Right lobe of liver (tissue), 6 donors: ENCODE measurements at regions not wholly inside any gene's neighbourhood (a gene's known extent, or its start where the extent isn't known, plus 50 kb on each side); places are given as distances from the start of the nearest gene placed in this dataset.

Source experiments
- ATAC-seq, 4 donors: fragments of 200-7000 bp; cut with Tn5 transposase; one replicate each; pipeline ENCODE4 v1.9.1; 2020; ENCODE audit warnings: mild to moderate bottlenecking in 4 of 4, moderate library complexity in 4 of 4
- DNase-seq, 3 donors: peaks; one replicate each; pipeline ENCODE4 v3.0.0-alpha.2; 2020
- H3K27ac ChIP-seq, 3 donors: fragments of 200-600 bp; one replicate each; pipeline ENCODE4 v1.8.0; 2022
- H3K27me3 ChIP-seq, 2 donors: fragments of 200-600 bp; one replicate each; pipeline ENCODE4 v1.8.0; 2022
- H3K36me3 ChIP-seq, 4 donors: fragments of 200-600 bp; sonication (generic) in 1 of 4; one replicate each; pipeline versions ENCODE4 v1.5.1 to v1.8.0; 2017 to 2022; ENCODE audit warnings: control low read depth in 1 of 4
- H3K4me1 ChIP-seq, 4 donors: fragments of 200-600 bp; sonication (generic) in 1 of 4; one replicate each; pipeline versions ENCODE4 v1.5.1 to v1.8.0; 2017 to 2022; ENCODE audit warnings: control low read depth in 1 of 4
- H3K4me3 ChIP-seq, 3 donors: fragments of 200-600 bp; one replicate each; pipeline ENCODE4 v1.8.0; 2022
- H3K9me3 ChIP-seq, 4 donors: fragments of 200-600 bp; sonication (generic) in 1 of 4; one replicate each; pipeline versions ENCODE4 v1.5.1 to v1.8.0; 2017 to 2022; ENCODE audit warnings: control low read depth in 1 of 4
- POLR2A ChIP-seq: fragments of 450-650 bp; IDR thresholded peaks from one replicate; pipeline ENCODE4 v1.6.1; 2017; ENCODE audit warnings: antibody characterized with exemption, mild to moderate bottlenecking
- WGBS: methylation state at CpG from one replicate; pipeline ENCODE4 v1.1.6; 2018; ENCODE audit warnings: low coverage, low lambda C conversion rate; ENCODE audit not compliant: insufficient coverage; ENCODE audit errors: missing lambda C conversion rate; 5-methylcytosine and 5-hydroxymethylcytosine counted together
- intact Hi-C, 2 donors: fragments of 100-400 bp; cut with DNase I; formaldehyde crosslinking; loops; one replicate each; pipeline versions ENCODE4 v1.11.2 to v1.14.1; 2022
- TF ChIP-seq, protein P1 (sequence below), 4 donors: fragments of 200-600 bp in 3 of 4; fragments of 450-650 bp in 1 of 4; IDR thresholded peaks; one replicate each; pipeline versions ENCODE4 v1.5.1 to v1.8.0; 2016 to 2022; ENCODE audit warnings: antibody characterized with exemption in 4 of 4, mild to moderate bottlenecking in 2 of 4
- donor health status: DM: no; HTN: yes; CAD: no.
- donor health status: DM: no; HTN: no; CAD: no.
- donor health status: DM: no; HTN: no; CAD: no.
- donor health status: DM: no; HTN: yes; CAD: no.
- donor health status: DM: no; HTN: yes; CAD: no.

DNA sequence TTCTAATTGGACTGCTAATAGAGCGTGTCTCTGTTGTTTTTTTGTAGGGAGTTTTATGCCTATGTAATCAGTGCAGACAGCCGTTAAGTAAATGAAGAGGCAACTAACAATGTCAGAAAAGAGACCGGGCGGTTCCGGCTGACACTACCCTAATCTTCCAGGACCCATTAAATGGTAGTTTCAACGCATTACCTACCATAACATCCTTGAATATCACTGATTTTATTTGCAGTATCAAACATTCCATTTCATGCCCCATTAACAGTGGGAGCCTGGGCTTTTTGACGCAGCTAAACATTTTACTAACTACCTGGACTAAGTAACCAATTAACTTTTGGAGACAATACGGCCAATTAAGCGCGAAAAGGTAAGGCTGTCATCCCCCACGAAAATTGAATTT, 832.9 kb upstream of the NR2F2 start:
- WGBS: 84% methylated on average over 11 of the region's 11 CpGs

DNA sequence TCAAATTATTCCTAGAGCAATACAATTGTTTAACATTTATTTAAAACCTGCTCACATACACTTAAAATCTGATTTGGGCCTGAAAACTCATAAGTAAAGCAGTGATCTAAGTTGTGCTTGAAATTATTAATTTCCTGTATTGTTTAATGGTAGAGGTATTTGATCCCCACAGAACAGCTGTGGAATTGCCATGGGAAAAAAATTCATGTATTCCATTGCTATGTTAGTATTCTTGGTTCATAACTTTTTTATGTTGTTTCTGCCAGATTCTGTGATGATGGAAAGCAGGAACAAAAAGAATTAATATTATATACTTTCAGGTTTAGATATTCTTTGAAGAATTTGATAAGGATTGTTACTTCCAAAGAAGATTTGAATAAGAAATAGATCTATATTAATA, 831.5 kb upstream of the NR2F2 start:
- no peaks in the 10 kb centered on the region for H3K27me3 ChIP-seq
- H3K27ac ChIP-seq: no peak overlapping the region
- no peaks in the 10 kb centered on the region for H3K9me3 ChIP-seq
- intact Hi-C loops: no loop called here
- no peak for DNase-seq
- no peak overlapping the region for H3K4me3 ChIP-seq
- H3K4me1 ChIP-seq: no peaks in the 10 kb centered on the region
- no peak for TF ChIP-seq POLR2A
- TF ChIP-seq, protein P1, sequence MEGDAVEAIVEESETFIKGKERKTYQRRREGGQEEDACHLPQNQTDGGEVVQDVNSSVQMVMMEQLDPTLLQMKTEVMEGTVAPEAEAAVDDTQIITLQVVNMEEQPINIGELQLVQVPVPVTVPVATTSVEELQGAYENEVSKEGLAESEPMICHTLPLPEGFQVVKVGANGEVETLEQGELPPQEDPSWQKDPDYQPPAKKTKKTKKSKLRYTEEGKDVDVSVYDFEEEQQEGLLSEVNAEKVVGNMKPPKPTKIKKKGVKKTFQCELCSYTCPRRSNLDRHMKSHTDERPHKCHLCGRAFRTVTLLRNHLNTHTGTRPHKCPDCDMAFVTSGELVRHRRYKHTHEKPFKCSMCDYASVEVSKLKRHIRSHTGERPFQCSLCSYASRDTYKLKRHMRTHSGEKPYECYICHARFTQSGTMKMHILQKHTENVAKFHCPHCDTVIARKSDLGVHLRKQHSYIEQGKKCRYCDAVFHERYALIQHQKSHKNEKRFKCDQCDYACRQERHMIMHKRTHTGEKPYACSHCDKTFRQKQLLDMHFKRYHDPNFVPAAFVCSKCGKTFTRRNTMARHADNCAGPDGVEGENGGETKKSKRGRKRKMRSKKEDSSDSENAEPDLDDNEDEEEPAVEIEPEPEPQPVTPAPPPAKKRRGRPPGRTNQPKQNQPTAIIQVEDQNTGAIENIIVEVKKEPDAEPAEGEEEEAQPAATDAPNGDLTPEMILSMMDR (IDR thresholded peaks at IDR 0.05): no peak
- no peak for ATAC-seq
- no peaks in the 10 kb centered on the region for H3K36me3 ChIP-seq

More for the DNA sequence above, 832.9 kb upstream of the NR2F2 start:
- TF ChIP-seq, protein P1 (IDR thresholded peaks at IDR 0.05): no peak
- no peak for TF ChIP-seq POLR2A
- Histone ChIP-seq H3K9me3 (no peaks in the 10 kb centered on the region), H3K36me3 (no peaks in the 10 kb centered on the region), H3K4me1 (no peaks in the 10 kb centered on the region), H3K4me3 (no peak overlapping the region), H3K27ac (no peak overlapping the region), H3K27me3 (no peaks in the 10 kb centered on the region)
- ATAC-seq (no peak), DNase-seq (no peak)
- intact Hi-C loops: no loop called here

DNA sequence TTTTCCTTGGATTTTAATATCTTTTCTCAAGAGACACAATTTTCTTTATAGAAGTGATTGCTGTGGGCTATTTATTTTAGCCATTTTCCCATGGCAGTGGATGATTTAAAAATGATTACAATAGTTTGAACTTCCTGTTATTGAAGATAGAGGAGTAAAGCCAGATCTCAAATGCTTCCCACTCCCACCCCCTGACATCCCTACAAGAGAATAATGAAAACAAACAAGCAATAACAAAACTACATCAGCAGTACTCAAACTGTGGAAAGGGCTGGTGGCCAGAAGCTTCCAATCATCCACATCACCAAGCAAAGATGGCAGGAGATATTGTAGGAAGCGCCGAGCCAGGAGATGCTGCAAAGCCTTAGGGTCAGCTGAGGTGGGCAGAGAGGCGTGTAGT, 831.1 kb upstream of the NR2F2 start:
- Histone ChIP-seq H3K27ac (no peak overlapping the region), H3K36me3 (no peaks in the 10 kb centered on the region), H3K4me3 (no peak overlapping the region), H3K27me3 (no peaks in the 10 kb centered on the region), H3K9me3 (no peaks in the 10 kb centered on the region), H3K4me1 (no peaks in the 10 kb centered on the region)
- 33% methylated on average over 3 of the region's 3 CpGs for WGBS
- intact Hi-C loops: no loop called here
- DNase-seq (no peak), ATAC-seq (no peak)
- no peak for TF ChIP-seq POLR2A

DNA sequence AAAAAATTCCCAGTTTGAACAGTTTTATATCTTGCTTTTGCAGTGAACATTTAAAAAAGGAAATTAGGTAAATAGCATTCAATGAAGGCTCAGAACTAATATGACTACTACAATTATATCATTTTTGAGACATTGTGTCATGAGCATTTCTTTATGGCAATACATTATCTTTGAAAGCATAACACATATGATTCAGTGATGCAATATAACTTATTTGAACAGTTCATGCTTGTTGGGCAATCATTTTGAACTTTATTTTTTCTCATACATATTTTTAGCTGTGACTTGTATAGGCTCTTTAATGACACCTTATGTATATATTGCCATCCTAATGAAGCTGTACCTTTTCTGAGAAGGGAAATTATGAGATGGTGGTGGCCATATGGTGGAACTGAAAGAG, 828.6 kb upstream of the NR2F2 start:
- Histone ChIP-seq H3K9me3 (no peaks in the 10 kb centered on the region), H3K36me3 (no peaks in the 10 kb centered on the region), H3K27me3 (no peaks in the 10 kb centered on the region), H3K4me1 (no peaks in the 10 kb centered on the region), H3K4me3 (no peak overlapping the region), H3K27ac (no peak overlapping the region)
- intact Hi-C loops: no loop called here
- TF ChIP-seq, protein P1 (IDR thresholded peaks at IDR 0.05): no peak
- no peak for TF ChIP-seq POLR2A
- ATAC-seq: no peak
- no peak for DNase-seq

DNA sequence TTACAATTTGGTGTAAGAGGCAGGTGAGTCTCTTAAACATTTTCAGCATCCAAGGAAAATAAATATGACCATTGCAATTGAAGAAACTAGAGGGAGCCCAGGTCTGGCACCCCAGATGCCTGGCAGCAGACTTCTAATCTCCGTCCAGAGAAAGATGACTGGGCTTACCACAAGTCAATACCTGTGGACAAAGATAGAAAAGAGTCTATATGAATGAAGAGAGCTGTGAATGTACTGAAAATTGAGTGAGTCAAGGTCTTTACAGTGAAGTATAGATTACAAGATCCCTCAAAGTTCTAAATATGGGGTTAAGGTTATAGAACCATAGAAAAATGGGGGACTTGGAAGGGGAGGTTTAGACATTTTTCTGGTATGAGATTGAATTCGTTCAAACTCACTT, 827.4 kb upstream of the NR2F2 start:
- DNase-seq: no peak
- intact Hi-C loops: no loop called here
- H3K27me3 ChIP-seq: no peaks in the 10 kb centered on the region
- no peak overlapping the region for H3K4me3 ChIP-seq
- H3K27ac ChIP-seq: no peak overlapping the region
- ATAC-seq: no peak
- TF ChIP-seq, protein P1 (IDR thresholded peaks at IDR 0.05): no peak
- no peak for TF ChIP-seq POLR2A
- whole genome bisulfite sequencing: 47% methylated on average over 2 of the region's 2 CpGs
- no peaks in the 10 kb centered on the region for H3K4me1 ChIP-seq
- H3K9me3 ChIP-seq: no peaks in the 10 kb centered on the region
- H3K36me3 ChIP-seq: no peaks in the 10 kb centered on the region
